Neuronal stem cell (in vitro differentiated cells): ENCODE measurements at regions not wholly inside any gene's neighbourhood (a gene's known extent, or its start where the extent isn't known, plus 50 kb on each side); places are given as distances from the start of the nearest gene placed in this dataset.

Source experiments
- DNase-seq: peaks from one replicate; pipeline ENCODE4 v3.0.0-alpha.2; 2013; ENCODE audit warnings: low spot score
- H2AFZ ChIP-seq: one replicate; pipeline ENCODE4 v1.6.1; 2013; ENCODE audit warnings: mild to moderate bottlenecking, low read length, inconsistent platforms
- H2AK5ac ChIP-seq: 2 replicates; pipeline ENCODE4 v1.6.1; 2013; ENCODE audit warnings: low read depth, mild to moderate bottlenecking, inconsistent platforms, low read length, moderate library complexity, mixed read lengths
- H2BK120ac ChIP-seq: 2 replicates; pipeline ENCODE4 v1.6.1; 2013; ENCODE audit warnings: low read depth, mild to moderate bottlenecking, inconsistent platforms, low read length, moderate library complexity, mixed read lengths
- H2BK12ac ChIP-seq: one replicate; pipeline ENCODE4 v1.6.1; 2013; ENCODE audit warnings: low read length, inconsistent platforms
- H2BK15ac ChIP-seq: 2 replicates; pipeline ENCODE4 v1.6.1; 2013; ENCODE audit warnings: mild to moderate bottlenecking, low read length, inconsistent platforms, mixed read lengths
- H2BK5ac ChIP-seq: one replicate; pipeline ENCODE4 v1.6.1; 2013; ENCODE audit warnings: inconsistent platforms, mild to moderate bottlenecking, low read length, moderate library complexity
- H3K14ac ChIP-seq: one replicate; pipeline ENCODE4 v1.6.1; 2013; ENCODE audit warnings: low read length, inconsistent platforms
- H3K18ac ChIP-seq: 2 replicates; pipeline ENCODE4 v1.6.1; 2013; ENCODE audit warnings: low read length, inconsistent platforms
- H3K23ac ChIP-seq: 2 replicates; pipeline ENCODE4 v1.6.1; 2013; ENCODE audit warnings: low read depth, mild to moderate bottlenecking, mixed read lengths, low read length, inconsistent platforms; ENCODE audit not compliant: poor library complexity
- H3K27ac ChIP-seq: replicated peaks from 3 replicates; pipeline ENCODE4 v1.5.1; 2013; ENCODE audit warnings: low read length, inconsistent platforms
- H3K27me3 ChIP-seq, 3 experiments: 2 replicates each; pipeline ENCODE4 v1.6.1; 2013; ENCODE audit warnings: low read length in 3 of 3, mild to moderate bottlenecking in 2 of 3, inconsistent platforms in 1 of 3, low read depth in 1 of 3, mixed read lengths in 1 of 3, moderate library complexity in 1 of 3; ENCODE audit not compliant: control insufficient read depth in 3 of 3, insufficient read depth in 3 of 3
- H3K36me3 ChIP-seq, 2 donors: replicated peaks in 1 of 2; 2 replicates each; pipeline ENCODE4 v1.6.1; 2013; ENCODE audit warnings: low read length in 2 of 2; ENCODE audit not compliant: control insufficient read depth in 2 of 2, insufficient read depth in 2 of 2
- H3K4ac ChIP-seq: 2 replicates; pipeline ENCODE4 v1.6.1; 2013; ENCODE audit warnings: inconsistent platforms, mild to moderate bottlenecking, low read length, moderate library complexity
- H3K4me1 ChIP-seq, 2 donors: 1 replicate in 1 of 2; 2 replicates in 1 of 2; pipeline ENCODE4 v1.6.1; 2013; ENCODE audit warnings: low read length in 2 of 2, low read depth in 1 of 2; ENCODE audit not compliant: control insufficient read depth in 2 of 2, insufficient read depth in 1 of 2
- H3K4me2 ChIP-seq: one replicate; pipeline ENCODE4 v1.6.1; 2013; ENCODE audit warnings: mild to moderate bottlenecking, low read length, inconsistent platforms; ENCODE audit not compliant: insufficient read depth, poor library complexity, severe bottlenecking
- H3K4me3 ChIP-seq, 2 donors: 2 replicates each; pipeline ENCODE4 v1.5.1; 2013; ENCODE audit warnings: low read length in 2 of 2, mild to moderate bottlenecking in 2 of 2, inconsistent platforms in 1 of 2, moderate library complexity in 1 of 2
- H3K79me1 ChIP-seq: one replicate; pipeline ENCODE4 v1.6.1; 2013; ENCODE audit warnings: low read depth, mild to moderate bottlenecking, inconsistent platforms, low read length, moderate library complexity
- H3K9ac ChIP-seq: one replicate; pipeline ENCODE4 v1.6.1; 2013; ENCODE audit warnings: mild to moderate bottlenecking, low read depth, low read length, inconsistent platforms; ENCODE audit not compliant: poor library complexity
- H3K9me3 ChIP-seq, 2 donors: replicated peaks in 1 of 2; 2 replicates each; pipeline versions ENCODE3 to v1.6.1; 2013; ENCODE audit warnings: low read length in 2 of 2, mild to moderate bottlenecking in 2 of 2, inconsistent platforms in 1 of 2, low read depth in 1 of 2, mixed read lengths in 1 of 2, moderate library complexity in 1 of 2; ENCODE audit not compliant: control insufficient read depth in 2 of 2, insufficient read depth in 1 of 2
- H4K8ac ChIP-seq: one replicate; pipeline ENCODE4 v1.6.1; 2013; ENCODE audit warnings: low read depth, mild to moderate bottlenecking, inconsistent platforms, low read length, moderate library complexity
- H4K91ac ChIP-seq: one replicate; pipeline ENCODE4 v1.6.1; 2013; ENCODE audit warnings: low read length, low read depth, mild to moderate bottlenecking, inconsistent platforms; ENCODE audit not compliant: poor library complexity
- WGBS, 2 donors: extraction: QIAGEN DNeasy Blood & Tissue Kit; methylation state at CpG; one replicate each; pipeline ENCODE4 v1.1.7; 2013; ENCODE audit warnings: missing lambda C conversion rate in 2 of 2, mixed read lengths in 1 of 2; ENCODE audit not compliant: insufficient read length in 2 of 2, insufficient replicate concordance in 1 of 2; ENCODE audit errors: extremely low coverage in 2 of 2; 5-methylcytosine and 5-hydroxymethylcytosine counted together

GRCh38 chr4:149292425-149293007 lies 523.1 kb downstream of the IQCM start:
- Histone ChIP-seq H3K4ac (no peak overlapping the region), H2BK5ac (no peak overlapping the region), H2AK5ac (no peak overlapping the region), H3K9me3 (no peaks in the 10 kb centered on the region), H3K18ac (no peak overlapping the region), H3K79me1 (no peaks in the 10 kb centered on the region), H3K27ac (no peak overlapping the region), H3K4me3 (no peak overlapping the region), H2AFZ (no peak overlapping the region), H3K4me2 (no peak overlapping the region), H4K8ac (no peak overlapping the region), H3K36me3 (no peaks in the 10 kb centered on the region), H2BK120ac (no peak overlapping the region), H4K91ac (no peak overlapping the region), H3K23ac (no peak overlapping the region), H3K4me1 (no peaks in the 10 kb centered on the region), H3K27me3 (no peaks in the 10 kb centered on the region), H3K14ac (no peak overlapping the region), H3K9ac (no peak overlapping the region), H2BK12ac (no peak overlapping the region), H2BK15ac (no peak overlapping the region)
- DNase-seq = no peak
- WGBS, 2 donors = no CpG with 5 or more reads among the region's 1 CpG

GRCh38 chr4:149291463-149291862 lies 524.2 kb downstream of the IQCM start:
- H3K4me2 ChIP-seq = no peak overlapping the region
- DNase-seq = no peak
- no peak overlapping the region for H4K8ac ChIP-seq
- H3K9me3 ChIP-seq = no peaks in the 10 kb centered on the region
- H2BK120ac ChIP-seq = no peak overlapping the region
- no peak overlapping the region for H3K27ac ChIP-seq
- no peak overlapping the region for H3K23ac ChIP-seq
- H4K91ac ChIP-seq = no peak overlapping the region
- no peak overlapping the region for H3K4me3 ChIP-seq
- no peak overlapping the region for H2BK12ac ChIP-seq
- H2BK15ac ChIP-seq = no peak overlapping the region
- no peaks in the 10 kb centered on the region for H3K36me3 ChIP-seq
- H3K4ac ChIP-seq = no peak overlapping the region
- H3K4me1 ChIP-seq = no peaks in the 10 kb centered on the region
- H2AK5ac ChIP-seq = no peak overlapping the region
- H3K79me1 ChIP-seq = no peaks in the 10 kb centered on the region
- H3K14ac ChIP-seq = no peak overlapping the region
- no peaks in the 10 kb centered on the region for H3K27me3 ChIP-seq
- WGBS, 2 donors = no CpG with 5 or more reads among the region's 1 CpG
- no peak overlapping the region for H3K9ac ChIP-seq
- no peak overlapping the region for H2AFZ ChIP-seq
- no peak overlapping the region for H3K18ac ChIP-seq
- H2BK5ac ChIP-seq = no peak overlapping the region

GRCh38 chr4:149280806-149281205 lies 534.8 kb downstream of the IQCM start:
- no peak overlapping the region for H3K4me2 ChIP-seq
- H2BK15ac ChIP-seq = no peak overlapping the region
- H4K91ac ChIP-seq = no peak overlapping the region
- no peaks in the 10 kb centered on the region for H3K4me1 ChIP-seq
- H3K23ac ChIP-seq = no peak overlapping the region
- no peak overlapping the region for H2BK5ac ChIP-seq
- no peak overlapping the region for H4K8ac ChIP-seq
- H2AFZ ChIP-seq = no peak overlapping the region
- no peak overlapping the region for H3K4me3 ChIP-seq
- no peak overlapping the region for H3K14ac ChIP-seq
- H3K36me3 ChIP-seq = no peaks in the 10 kb centered on the region
- H3K9me3 ChIP-seq = no peaks in the 10 kb centered on the region
- no peak for DNase-seq
- H2AK5ac ChIP-seq = no peak overlapping the region
- H3K9ac ChIP-seq = no peak overlapping the region
- H2BK12ac ChIP-seq = no peak overlapping the region
- no peaks in the 10 kb centered on the region for H3K27me3 ChIP-seq
- no peak overlapping the region for H2BK120ac ChIP-seq
- no peak overlapping the region for H3K18ac ChIP-seq
- H3K79me1 ChIP-seq = no peaks in the 10 kb centered on the region
- WGBS, 2 donors = no CpG with 5 or more reads among the region's 3 CpGs
- H3K4ac ChIP-seq = no peak overlapping the region
- no peak overlapping the region for H3K27ac ChIP-seq

GRCh38 chr4:149279776-149280175 lies 535.9 kb downstream of the IQCM start:
- Histone ChIP-seq H4K91ac (no peak overlapping the region), H3K4me3 (no peak overlapping the region), H2BK15ac (no peak overlapping the region), H2BK5ac (no peak overlapping the region), H2BK12ac (no peak overlapping the region), H3K36me3 (no peaks in the 10 kb centered on the region), H3K9ac (no peak overlapping the region), H3K4ac (no peak overlapping the region), H2AFZ (no peak overlapping the region), H3K4me2 (no peak overlapping the region), H3K14ac (no peak overlapping the region), H2AK5ac (no peak overlapping the region), H3K23ac (no peak overlapping the region), H3K27ac (no peak overlapping the region), H4K8ac (no peak overlapping the region), H3K27me3 (no peaks in the 10 kb centered on the region), H3K18ac (no peak overlapping the region), H3K79me1 (no peaks in the 10 kb centered on the region), H3K4me1 (no peaks in the 10 kb centered on the region), H3K9me3 (no peaks in the 10 kb centered on the region), H2BK120ac (no peak overlapping the region)
- WGBS, 2 donors = no CpG with 5 or more reads among the region's 4 CpGs
- no peak for DNase-seq
